Keratinocyte (primary cell): ENCODE measurements at regions not wholly inside any gene's neighbourhood (a gene's known extent, or its start where the extent isn't known, plus 50 kb on each side); places are given as distances from the start of the nearest gene placed in this dataset.

Source experiments
- DNase-seq: peaks from one replicate; pipeline ENCODE4 v3.0.0-alpha.2; 2011; ENCODE audit warnings: low read depth, missing footprints, low spot score
- FAIRE-seq: peaks from 2 replicates; lab custom pipeline; 2011; peaks lifted over from hg19 to GRCh38; lab: Jason Lieb, UNC
- H2AFZ ChIP-seq: 2 replicates; pipeline ENCODE4 v1.6.0; 2012; ENCODE audit warnings: low read length, control low read depth, inconsistent platforms; ENCODE audit not compliant: control insufficient read depth
- H3K27ac ChIP-seq: 2 replicates; pipeline ENCODE4 v1.5.1; 2011; ENCODE audit warnings: low read length; ENCODE audit not compliant: control insufficient read depth, insufficient read depth
- H3K27me3 ChIP-seq: 3 replicates; pipeline ENCODE4 v1.6.0; 2011; ENCODE audit warnings: low read length; ENCODE audit not compliant: control insufficient read depth, insufficient read depth; ENCODE audit errors: extremely low read depth
- H3K36me3 ChIP-seq, 2 experiments: 2 replicates in 1 of 2; 3 replicates in 1 of 2; pipeline ENCODE4 v1.5.1; 2011; ENCODE audit warnings: low read length in 2 of 2, mild to moderate bottlenecking in 1 of 2; ENCODE audit not compliant: control insufficient read depth in 2 of 2, insufficient read depth in 2 of 2; ENCODE audit errors: extremely low read depth in 1 of 2
- H3K4me1 ChIP-seq: 3 replicates; pipeline ENCODE4 v1.5.1; 2011; ENCODE audit warnings: low read length; ENCODE audit not compliant: control insufficient read depth, insufficient read depth; ENCODE audit errors: extremely low read depth
- H3K4me2 ChIP-seq: 3 replicates; pipeline ENCODE4 v1.6.0; 2011; ENCODE audit warnings: low read depth, low read length; ENCODE audit not compliant: control insufficient read depth, insufficient read depth; ENCODE audit errors: extremely low read depth
- H3K4me3 ChIP-seq, 3 experiments: fragments of 200-600 bp in 1 of 3; sonication (generic) in 1 of 3; 2 replicates in 2 of 3; 3 replicates in 1 of 3; pipeline ENCODE4 v1.5.1; 2011 to 2016; ENCODE audit warnings: low read length in 3 of 3, mild to moderate bottlenecking in 3 of 3, control low read depth in 2 of 3, inconsistent platforms in 1 of 3, low read depth in 1 of 3, mixed read lengths in 1 of 3, mixed run types in 1 of 3, moderate library complexity in 1 of 3; ENCODE audit not compliant: control insufficient read depth in 2 of 3, insufficient read depth in 2 of 3; ENCODE audit errors: extremely low read depth in 1 of 3
- H3K79me2 ChIP-seq: 2 replicates; pipeline ENCODE4 v1.6.0; 2012; ENCODE audit warnings: low read length; ENCODE audit not compliant: control insufficient read depth, insufficient read depth
- H3K9ac ChIP-seq: 3 replicates; pipeline ENCODE4 v1.6.0; 2011; ENCODE audit warnings: low read length; ENCODE audit not compliant: control insufficient read depth, insufficient read depth; ENCODE audit errors: extremely low read depth
- H3K9me1 ChIP-seq: 3 replicates; pipeline ENCODE4 v1.6.0; 2011; ENCODE audit warnings: low read length; ENCODE audit not compliant: control insufficient read depth, insufficient read depth; ENCODE audit errors: extremely low read depth
- H3K9me3 ChIP-seq: 2 replicates; pipeline ENCODE4 v1.5.1; 2012; ENCODE audit warnings: low read depth, low read length; ENCODE audit not compliant: control insufficient read depth
- H4K20me1 ChIP-seq: 3 replicates; pipeline ENCODE4 v1.6.0; 2011; ENCODE audit warnings: low read length; ENCODE audit not compliant: control insufficient read depth, insufficient read depth; ENCODE audit errors: extremely low read depth
- CTCF ChIP-seq, 3 experiments: IDR thresholded peaks in 1 of 3; conservative IDR thresholded peaks in 1 of 3; optimal IDR thresholded peaks in 1 of 3; 2 replicates in 2 of 3; 3 replicates in 1 of 3; pipeline versions ENCODE3 to v1.5.1; 2011; ENCODE audit warnings: low read length in 3 of 3, mild to moderate bottlenecking in 3 of 3, moderate library complexity in 2 of 3, control low read depth in 1 of 3, inconsistent platforms in 1 of 3; ENCODE audit not compliant: insufficient read depth in 2 of 3; ENCODE audit errors: extremely low read depth in 1 of 3
- EZH2 ChIP-seq: IDR thresholded peaks from one replicate; pipeline ENCODE4 v1.6.1; 2012; ENCODE audit warnings: inconsistent platforms, mild to moderate bottlenecking, low read length, moderate library complexity
- dilution Hi-C: fragments of 300-500 bp; cut with MboI; formaldehyde crosslinking; loops from one replicate; pipeline ENCODE4 v1.7.0; 2020; ENCODE audit warnings: low sequenced_read_pairs; ENCODE audit not compliant: extremely low pct_ligation_motif_present

GRCh38 chr9:100803956-100804355 is 224.6 kb upstream of the PLPPR1 start:
- no peak for FAIRE-seq
- TF ChIP-seq CTCF (optimal IDR thresholded peaks at IDR 0.05 in 1 of 3, IDR thresholded peaks at IDR 0.05 in 1 of 3, conservative IDR thresholded peaks at IDR 0.05 in 1 of 3; ENCODE audit: extremely low read depth in 1 of 3, insufficient read depth in 2 of 3, low read length in 3 of 3) (no peak), EZH2 (no peak)
- dilution Hi-C loops = no loop called here

DNA sequence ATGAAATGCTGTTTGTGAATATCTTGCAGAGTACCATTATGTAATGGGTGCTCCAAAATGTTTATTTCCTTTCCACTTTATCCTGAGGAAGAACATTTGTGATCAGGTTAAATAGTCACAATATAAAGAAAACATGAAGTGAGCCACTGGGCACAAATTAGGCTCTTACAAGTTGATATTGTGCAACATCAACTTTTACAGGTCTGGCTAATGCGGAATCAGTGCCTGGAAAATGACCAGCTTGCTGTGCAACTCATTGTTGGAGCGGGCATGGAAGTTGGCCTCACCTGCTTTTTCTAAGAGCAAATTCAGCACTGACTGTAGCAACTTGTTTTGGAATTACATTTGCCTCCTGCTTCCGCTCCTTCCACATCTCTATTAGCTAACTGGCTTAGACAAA is 216.9 kb upstream of the PLPPR1 start:
- FAIRE-seq = no peak

More at GRCh38 chr9:100803956-100804355, 224.6 kb upstream of the PLPPR1 start:
- Histone ChIP-seq H3K9me3 (no peaks in the 10 kb centered on the region), H4K20me1 (no peaks in the 10 kb centered on the region), H3K36me3 (no peaks in the 10 kb centered on the region), H3K9me1 (no peaks in the 10 kb centered on the region), H3K27ac (no peak overlapping the region), H3K4me2 (no peak overlapping the region), H3K4me1 (no peaks in the 10 kb centered on the region), H3K9ac (no peak overlapping the region), H2AFZ (no peak overlapping the region), H3K79me2 (no peaks in the 10 kb centered on the region), H3K27me3 (no peaks in the 10 kb centered on the region), H3K4me3 (no peak overlapping the region)
- DNase-seq = no peak

More for the DNA sequence above, 216.9 kb upstream of the PLPPR1 start:
- Histone ChIP-seq H2AFZ (no peak overlapping the region), H3K27ac (no peak overlapping the region), H3K4me1 (no peaks in the 10 kb centered on the region), H3K4me2 (no peak overlapping the region), H4K20me1 (no peaks in the 10 kb centered on the region), H3K9me1 (no peaks in the 10 kb centered on the region), H3K9ac (no peak overlapping the region), H3K9me3 (peaks cover 4% of the 10 kb centered on the region), H3K36me3 (no peaks in the 10 kb centered on the region), H3K4me3 (no peak overlapping the region), H3K27me3 (no peaks in the 10 kb centered on the region), H3K79me2 (no peaks in the 10 kb centered on the region)
- dilution Hi-C loops = no loop called here
- DNase-seq = no peak
- TF ChIP-seq EZH2 (no peak), CTCF (optimal IDR thresholded peaks at IDR 0.05 in 1 of 3, IDR thresholded peaks at IDR 0.05 in 1 of 3, conservative IDR thresholded peaks at IDR 0.05 in 1 of 3; ENCODE audit: extremely low read depth in 1 of 3, insufficient read depth in 2 of 3, low read length in 3 of 3) (no peak)
